B cell (primary cell): ENCODE measurements at regions not wholly inside any gene's neighbourhood (a gene's known extent, or its start where the extent isn't known, plus 50 kb on each side); places are given as distances from the start of the nearest gene placed in this dataset.

ENCODE experiments used
- ATAC-seq: fragments of 200-7000 bp; cut with Tn5 transposase; one replicate; pipeline ENCODE4 v1.10.0; 2021; ENCODE audit warnings: low read depth, mild to moderate bottlenecking, moderate number of reproducible peaks, moderate library complexity
- CTCF ChIA-PET: fragments of 350-600 bp; sonication (Branson Sonifier 250); formaldehyde crosslinking; loops from one replicate; lab custom pipeline; 2021; ENCODE audit warnings: antibody characterized with exemption, inconsistent platforms; lab: Charles Lee
- POLR2A ChIA-PET: fragments of 350-600 bp; sonication (Branson Sonifier 250); formaldehyde crosslinking; loops from one replicate; lab custom pipeline; 2021; ENCODE audit warnings: antibody characterized with exemption; lab: Charles Lee
- DNase-seq: peaks from one replicate; pipeline ENCODE4 v3.0.0; 2013
- H2AFZ ChIP-seq: 2 replicates; pipeline ENCODE4 v1.6.1; 2012; ENCODE audit warnings: mild to moderate bottlenecking, low read depth, low read length; ENCODE audit not compliant: insufficient read depth, poor library complexity, severe bottlenecking
- H3K27ac ChIP-seq, 2 donors: 1 replicate in 1 of 2; 2 replicates in 1 of 2; pipeline ENCODE4 v1.5.1; 2012 to 2013; ENCODE audit warnings: low read length in 2 of 2, mild to moderate bottlenecking in 2 of 2, moderate library complexity in 1 of 2
- H3K27me3 ChIP-seq, 4 experiments: fragments of 200-600 bp in 1 of 4; sonication (generic) in 1 of 4; replicated peaks in 1 of 4; 1 replicate in 2 of 4; 2 replicates in 2 of 4; pipeline versions ENCODE4 v1.6.1 to v1.7.0; 2013 to 2016; ENCODE audit warnings: low read length in 3 of 4, mild to moderate bottlenecking in 2 of 4, mixed read lengths in 1 of 4, moderate library complexity in 1 of 4; ENCODE audit not compliant: insufficient read depth in 4 of 4, control insufficient read depth in 3 of 4; ENCODE audit errors: control extremely low read depth in 1 of 4
- H3K36me3 ChIP-seq, 2 experiments: replicated peaks in 1 of 2; 1 replicate in 1 of 2; 2 replicates in 1 of 2; pipeline versions ENCODE4 v1.6.1 to v1.7.1; 2013; ENCODE audit warnings: low read length in 1 of 2; ENCODE audit not compliant: insufficient read depth in 2 of 2, control insufficient read depth in 1 of 2; ENCODE audit errors: control extremely low read depth in 1 of 2, extremely low read depth in 1 of 2
- H3K4me1 ChIP-seq, 2 donors: fragments of 200-600 bp in 1 of 2; sonication (generic) in 1 of 2; 1 replicate in 1 of 2; 2 replicates in 1 of 2; pipeline versions ENCODE4 v1.5.1 to v1.6.1; 2013 to 2017; ENCODE audit warnings: low read length in 2 of 2; ENCODE audit not compliant: control insufficient read depth in 2 of 2, insufficient read depth in 2 of 2
- H3K4me2 ChIP-seq: replicated peaks from 2 replicates; pipeline ENCODE3; 2012; ENCODE audit warnings: mild to moderate bottlenecking, low read depth, low read length; ENCODE audit not compliant: poor library complexity, severe bottlenecking
- H3K4me3 ChIP-seq, 5 experiments: fragments of 200-600 bp in 1 of 5; sonication (generic) in 1 of 5; 1 replicate in 3 of 5; 2 replicates in 2 of 5; pipeline versions ENCODE4 v1.5.1 to v1.7.0; 2011 to 2016; ENCODE audit warnings: low read length in 4 of 5, mild to moderate bottlenecking in 4 of 5, low read depth in 2 of 5, control low read depth in 1 of 5, moderate library complexity in 1 of 5; ENCODE audit not compliant: insufficient read depth in 1 of 5; ENCODE audit errors: control extremely low read depth in 1 of 5, extremely low read depth in 1 of 5
- H3K79me2 ChIP-seq: fragments of 200-600 bp; sonication (generic); one replicate; pipeline ENCODE4 v1.6.0; 2016; ENCODE audit warnings: low read length; ENCODE audit not compliant: control insufficient read depth, insufficient read depth
- H3K9ac ChIP-seq: fragments of 200-600 bp; sonication (generic); 2 replicates; pipeline ENCODE4 v1.6.1; 2017; ENCODE audit warnings: mild to moderate bottlenecking, low read length, moderate library complexity
- H3K9me3 ChIP-seq, 3 donors: one replicate each; pipeline versions ENCODE4 v1.6.1 to v1.7.1; 2013; ENCODE audit warnings: low read length in 2 of 3; ENCODE audit not compliant: control insufficient read depth in 2 of 3, insufficient read depth in 1 of 3; ENCODE audit errors: control extremely low read depth in 1 of 3
- H4K20me1 ChIP-seq: 2 replicates; pipeline ENCODE4 v1.6.0; 2012; ENCODE audit warnings: mild to moderate bottlenecking, low read length; ENCODE audit not compliant: insufficient read depth, control insufficient read depth, poor library complexity, severe bottlenecking
- H3K27ac Mint-ChIP-seq: one replicate; pipeline ENCODE4 v1.8.0; 2021; ENCODE audit warnings: mixed read lengths
- H3K27me3 Mint-ChIP-seq: one replicate; pipeline ENCODE4 v1.8.0; 2021; ENCODE audit warnings: mixed read lengths
- H3K4me1 Mint-ChIP-seq: one replicate; pipeline ENCODE4 v1.8.0; 2021; ENCODE audit warnings: mixed read lengths
- H3K4me3 Mint-ChIP-seq: one replicate; pipeline ENCODE4 v1.8.0; 2021; ENCODE audit warnings: mixed read lengths
- H3K9me3 Mint-ChIP-seq: one replicate; pipeline ENCODE4 v1.8.0; 2022; ENCODE audit warnings: mixed read lengths; ENCODE audit not compliant: insufficient read depth
- EZH2 ChIP-seq: IDR thresholded peaks from 2 replicates; pipeline ENCODE4 v1.6.1; 2012; ENCODE audit warnings: borderline replicate concordance, low read depth, mild to moderate bottlenecking, moderate library complexity, low read length; ENCODE audit not compliant: insufficient read depth, poor library complexity, severe bottlenecking
- WGBS: methylation state at CpG from one replicate; pipeline ENCODE4 v1.1.5; 2013; ENCODE audit warnings: missing lambda C conversion rate; ENCODE audit not compliant: insufficient coverage; 5-methylcytosine and 5-hydroxymethylcytosine counted together
- intact Hi-C: fragments of 100-400 bp; cut with micrococcal nuclease; formaldehyde crosslinking; loops from one replicate; pipeline ENCODE4 v1.10.0; 2022
- TF ChIP-seq, protein P1 (sequence below): fragments of 200-600 bp; IDR thresholded peaks from one replicate; pipeline ENCODE4 v1.8.0; 2022; ENCODE audit warnings: antibody characterized with exemption, mild to moderate bottlenecking

DNA sequence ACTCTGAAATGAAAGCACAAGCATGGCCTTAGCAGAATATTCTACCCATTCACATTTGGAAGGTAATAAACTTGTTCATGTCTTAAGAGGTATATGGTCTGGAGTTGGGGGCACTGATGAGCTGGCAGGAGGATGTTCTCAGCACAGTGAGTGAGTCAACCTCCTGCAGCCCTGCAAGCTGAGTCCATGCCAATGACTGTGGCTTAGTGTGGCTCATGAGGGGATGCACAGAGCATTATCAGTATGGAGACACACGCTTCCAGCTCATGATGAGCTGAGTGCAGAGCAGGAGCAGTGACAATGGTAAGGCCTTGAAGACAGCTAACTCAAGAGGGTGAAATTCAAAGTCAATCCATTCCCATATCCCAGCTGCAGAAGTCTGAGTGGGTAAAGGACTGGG, 102.3 kb downstream of the TNFSF18 start:
- no peak overlapping the region for H3K4me2 ChIP-seq
- H3K36me3 ChIP-seq, result no peaks in the 10 kb centered on the region
- intact Hi-C loops, result no loop called here
- TF ChIP-seq, protein P1, sequence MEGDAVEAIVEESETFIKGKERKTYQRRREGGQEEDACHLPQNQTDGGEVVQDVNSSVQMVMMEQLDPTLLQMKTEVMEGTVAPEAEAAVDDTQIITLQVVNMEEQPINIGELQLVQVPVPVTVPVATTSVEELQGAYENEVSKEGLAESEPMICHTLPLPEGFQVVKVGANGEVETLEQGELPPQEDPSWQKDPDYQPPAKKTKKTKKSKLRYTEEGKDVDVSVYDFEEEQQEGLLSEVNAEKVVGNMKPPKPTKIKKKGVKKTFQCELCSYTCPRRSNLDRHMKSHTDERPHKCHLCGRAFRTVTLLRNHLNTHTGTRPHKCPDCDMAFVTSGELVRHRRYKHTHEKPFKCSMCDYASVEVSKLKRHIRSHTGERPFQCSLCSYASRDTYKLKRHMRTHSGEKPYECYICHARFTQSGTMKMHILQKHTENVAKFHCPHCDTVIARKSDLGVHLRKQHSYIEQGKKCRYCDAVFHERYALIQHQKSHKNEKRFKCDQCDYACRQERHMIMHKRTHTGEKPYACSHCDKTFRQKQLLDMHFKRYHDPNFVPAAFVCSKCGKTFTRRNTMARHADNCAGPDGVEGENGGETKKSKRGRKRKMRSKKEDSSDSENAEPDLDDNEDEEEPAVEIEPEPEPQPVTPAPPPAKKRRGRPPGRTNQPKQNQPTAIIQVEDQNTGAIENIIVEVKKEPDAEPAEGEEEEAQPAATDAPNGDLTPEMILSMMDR, result no peak
- TF ChIP-seq EZH2, result no peak
- no peak overlapping the region for H3K9ac ChIP-seq
- ATAC-seq (no peak), DNase-seq (no peak)
- POLR2A ChIA-PET, result no interaction called here
- H3K4me3 ChIP-seq, result no peak overlapping the region
- H3K9me3 ChIP-seq, result no peaks in the 10 kb centered on the region
- CTCF ChIA-PET, result no interaction called here
- H3K79me2 ChIP-seq, result no peaks in the 10 kb centered on the region
- no CpG with 5 or more reads among the region's 1 CpG for WGBS
- H3K27ac ChIP-seq, result no peak overlapping the region
- H3K9me3 Mint-ChIP-seq, result no peaks in the 10 kb centered on the region
- no peak overlapping the region for H2AFZ ChIP-seq
- H3K27me3 Mint-ChIP-seq, result no peaks in the 10 kb centered on the region
- H3K27ac Mint-ChIP-seq, result no peak overlapping the region
- no peak overlapping the region for H3K4me3 Mint-ChIP-seq
- no peaks in the 10 kb centered on the region for H4K20me1 ChIP-seq
- peaks cover 7% of the 10 kb centered on the region for H3K4me1 Mint-ChIP-seq
- no peaks in the 10 kb centered on the region for H3K4me1 ChIP-seq
- H3K27me3 ChIP-seq, result no peaks in the 10 kb centered on the region

DNA sequence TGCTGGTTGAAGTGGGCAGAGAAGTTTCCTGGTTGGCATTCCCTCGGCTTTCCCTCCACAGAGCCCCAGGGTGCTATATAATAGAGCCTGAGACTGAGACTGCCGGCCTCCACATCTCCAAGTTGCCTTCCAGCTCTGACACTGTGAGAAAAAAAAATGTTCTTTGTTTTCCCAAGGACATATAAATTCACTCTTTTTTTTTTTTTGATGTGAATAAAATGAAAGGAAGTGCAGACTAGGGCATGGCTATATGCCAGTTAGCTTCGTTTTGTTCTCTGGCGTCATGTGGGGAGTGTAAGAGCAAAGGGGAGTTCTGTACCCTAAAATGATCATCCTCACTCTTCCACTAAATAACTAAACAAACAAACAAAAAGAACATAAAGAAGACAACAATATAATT, 101.6 kb downstream of the TNFSF18 start:
- ATAC-seq (no peak), DNase-seq (no peak)
- H3K4me2 ChIP-seq, result no peak overlapping the region
- TF ChIP-seq, protein P1, result no peak
- TF ChIP-seq EZH2, result no peak
- intact Hi-C loops, result no loop called here
- Mint-ChIP-seq H3K9me3 (no peaks in the 10 kb centered on the region), H3K4me3 (no peak overlapping the region), H3K27me3 (no peaks in the 10 kb centered on the region), H3K27ac (no peak overlapping the region), H3K4me1 (peaks cover 7% of the 10 kb centered on the region)
- WGBS, result 100% methylated on average over 1 of the region's 4 CpGs
- no peak overlapping the region for H3K9ac ChIP-seq
- H3K36me3 ChIP-seq, result no peaks in the 10 kb centered on the region
- H3K27me3 ChIP-seq, result no peaks in the 10 kb centered on the region
- no peaks in the 10 kb centered on the region for H3K79me2 ChIP-seq
- H4K20me1 ChIP-seq, result no peaks in the 10 kb centered on the region
- H3K27ac ChIP-seq, result no peak overlapping the region
- ChIA-PET CTCF (no interaction called here), POLR2A (no interaction called here)
- H2AFZ ChIP-seq, result no peak overlapping the region
- H3K9me3 ChIP-seq, result no peaks in the 10 kb centered on the region
- no peaks in the 10 kb centered on the region for H3K4me1 ChIP-seq
- H3K4me3 ChIP-seq, result no peak overlapping the region
